K562 (cell line): ENCODE measurements at regions not wholly inside any gene's neighbourhood (a gene's known extent, or its start where the extent isn't known, plus 50 kb on each side); places are given as distances from the start of the nearest gene placed in this dataset.
A peak's percentile ranks its signal among the peaks of the same experiment; 100 is the strongest.

Experiments
- ARID1B ChIP-seq: fragments of 450-650 bp; IDR thresholded peaks from 2 replicates; pipeline ENCODE4 v1.6.1; 2016; ENCODE audit warnings: antibody characterized with exemption, mild to moderate bottlenecking, inconsistent platforms
- ASH1L ChIP-seq: fragments of 450-650 bp; IDR thresholded peaks from 2 replicates; pipeline ENCODE4 v1.6.1; 2018; ENCODE audit warnings: borderline replicate concordance, mild to moderate bottlenecking, low read depth; ENCODE audit not compliant: partially characterized antibody
- BRD4 ChIP-seq: fragments of 200-600 bp; sonication (generic); IDR thresholded peaks from 2 replicates; pipeline ENCODE4 v1.6.1; 2017; ENCODE audit warnings: inconsistent platforms
- CBFA2T2 ChIP-seq: fragments of 450-650 bp; conservative IDR thresholded peaks from 2 replicates; pipeline ENCODE4 v1.6.1; 2017; ENCODE audit warnings: mild to moderate bottlenecking
- CBFA2T3 ChIP-seq: fragments of 450-650 bp; IDR thresholded peaks from 2 replicates; pipeline ENCODE4 v1.6.1; 2017
- CC2D1A ChIP-seq: fragments of 450-650 bp; IDR thresholded peaks from 2 replicates; pipeline ENCODE4 v1.6.1; 2017; ENCODE audit warnings: mild to moderate bottlenecking
- CGGBP1 ChIP-seq: fragments of 250-450 bp; sonication (Bioruptor Pico); IDR thresholded peaks from 2 replicates; pipeline ENCODE4 v1.9.0; 2021; ENCODE audit warnings: mild to moderate bottlenecking
- CXXC5 ChIP-seq: fragments of 250-450 bp; sonication (Bioruptor Pico); IDR thresholded peaks from 2 replicates; pipeline ENCODE4 v1.8.0; 2022; ENCODE audit warnings: inconsistent platforms, mild to moderate bottlenecking, moderate library complexity
- EGR1 ChIP-seq: fragments of 450-650 bp; conservative IDR thresholded peaks from 2 replicates; pipeline ENCODE4 v1.6.1; 2017; ENCODE audit warnings: mild to moderate bottlenecking
- EP400 ChIP-seq: fragments of 450-650 bp; IDR thresholded peaks from 2 replicates; pipeline ENCODE4 v1.6.1; 2017; ENCODE audit warnings: antibody characterized with exemption, mild to moderate bottlenecking, moderate library complexity
- FOSL1 ChIP-seq: fragments of 200-800 bp; sonication (Bioruptor generic); conservative IDR thresholded peaks from 2 replicates; pipeline ENCODE4 v1.6.1; 2016; ENCODE audit warnings: missing genetic modification characterization, missing compliant biosample characterization
- HDAC3 ChIP-seq: fragments of 450-650 bp; IDR thresholded peaks from 2 replicates; pipeline ENCODE4 v1.6.1; 2018; ENCODE audit warnings: borderline replicate concordance, mild to moderate bottlenecking, moderate library complexity; ENCODE audit not compliant: partially characterized antibody
- JUND ChIP-seq, 2 experiments: IDR thresholded peaks; 2 replicates in 1 of 2; 3 replicates in 1 of 2; pipeline ENCODE4 v1.6.1; 2011; ENCODE audit warnings: borderline replicate concordance in 2 of 2, low read depth in 2 of 2, low read length in 2 of 2, improper control_type of control experiment in 1 of 2, missing biosample characterization in 1 of 2, missing genetic modification characterization in 1 of 2, missing genetic modification reagents in 1 of 2
- KDM1A ChIP-seq, 2 experiments: fragments of 450-650 bp; IDR thresholded peaks; 2 replicates each; pipeline ENCODE4 v1.6.1; 2016; ENCODE audit warnings: mild to moderate bottlenecking in 2 of 2
- KLF16 ChIP-seq: IDR thresholded peaks from 2 replicates; pipeline ENCODE4 v1.6.1; 2016; ENCODE audit warnings: antibody characterized with exemption
- MEF2D ChIP-seq: conservative IDR thresholded peaks from 2 replicates; pipeline ENCODE4 v1.6.1; 2016; ENCODE audit warnings: low read depth, missing genetic modification characterization, missing compliant biosample characterization
- NR2C2 ChIP-seq, 2 experiments: fragments of 200-800 bp in 1 of 2; sonication (Bioruptor generic) in 1 of 2; sonication (generic) in 1 of 2; formaldehyde crosslinking in 1 of 2; IDR thresholded peaks; 2 replicates each; pipeline versions ENCODE4 v1.6.1 to v1.8.0; 2016 to 2022; ENCODE audit warnings: mild to moderate bottlenecking in 1 of 2, missing compliant biosample characterization in 1 of 2, missing genetic modification characterization in 1 of 2, missing genetic modification reagents in 1 of 2
- PKNOX1 ChIP-seq: fragments of 450-650 bp; IDR thresholded peaks from 2 replicates; pipeline ENCODE4 v1.6.1; 2016
- RAD21 ChIP-seq, 2 experiments: fragments of 250-450 bp in 1 of 2; fragments of 450-650 bp in 1 of 2; sonication (Bioruptor Pico) in 1 of 2; formaldehyde crosslinking in 1 of 2; IDR thresholded peaks in 1 of 2; conservative IDR thresholded peaks in 1 of 2; 2 replicates each; pipeline versions ENCODE4 v1.4.0 to v1.8.0; 2020 to 2022; ENCODE audit warnings: mild to moderate bottlenecking in 2 of 2, moderate library complexity in 1 of 2
- RERE ChIP-seq: sonication (generic); formaldehyde crosslinking; IDR thresholded peaks from 2 replicates; pipeline ENCODE4 v1.8.0; 2023; ENCODE audit warnings: missing genetic modification reagents, mild to moderate bottlenecking, borderline replicate concordance
- RNF2 ChIP-seq: sonication (generic); IDR thresholded peaks from 2 replicates; pipeline ENCODE4 v1.6.1; 2016
- ZC3H4 ChIP-seq: sonication (generic); formaldehyde crosslinking; IDR thresholded peaks from 2 replicates; pipeline ENCODE4 v1.9.0; 2021; ENCODE audit warnings: missing genetic modification reagents, borderline replicate concordance
- ZEB2 ChIP-seq: fragments of 450-650 bp; IDR thresholded peaks from 2 replicates; pipeline ENCODE4 v1.6.1; 2016
- ZNF583 ChIP-seq: fragments of 250-450 bp; sonication (Bioruptor Pico); IDR thresholded peaks from 2 replicates; pipeline ENCODE4 v1.4.0; 2020

GRCh38 chr12:83196694-83197350 lies 510.1 kb downstream of the TMTC2 start (continued):
- TF ChIP-seq RERE (CRISPR knock-in tag) (no peak), ZEB2 (peak; percentile 91), RNF2 (peak; percentile 54; the same call in 1 of the 2 replicates), ZC3H4 (no peak), PKNOX1 (peak; percentile 84), CBFA2T2 (peak; percentile 40; the same call in 1 of the 2 replicates), RAD21 (CRISPR knock-in tag; conservative IDR thresholded peaks at IDR 0.05 in 1 of 2, IDR thresholded peaks at IDR 0.05 in 1 of 2) (peak in 1 of 2 experiments; percentile 40; a peak in 1 of 4 replicates), NR2C2 (CRISPR knock-in tag; IDR thresholded peaks at IDR 0.05) (no peak), NR2C2 (tag; IDR thresholded peaks at IDR 0.05) (peak; percentile 27; the same call in 1 of the 2 replicates), KDM1A (IDR thresholded peaks at IDR 0.05) (peak; percentile 23 to 48; a peak in 3 of 4 replicates), EGR1 (peak; percentile 60), FOSL1 (tag) (0 out of 2 replicates have a peak, but pooled peaks have one; percentile 16), ARID1B (peak; percentile 79), CXXC5 (CRISPR knock-in tag) (no peak), CGGBP1 (CRISPR knock-in tag) (no peak), HDAC3 (peak; percentile 73), ASH1L (no peak), EP400 (0 out of 2 replicates have a peak, but pooled peaks have one; percentile 36), KLF16 (no peak), BRD4 (no peak), CBFA2T3 (peak; percentile 73), MEF2D (tag) (no peak), CC2D1A (peak; percentile 76), JUND (IDR thresholded peaks at IDR 0.05; ENCODE audit: borderline replicate concordance, low read depth, low read length) (no peak), JUND (tag; IDR thresholded peaks at IDR 0.05; ENCODE audit: borderline replicate concordance, low read depth, low read length) (peak; percentile 30; the same call in 1 of the 3 replicates), ZNF583 (CRISPR knock-in tag) (no peak; the same call in 1 of the 2 replicates)
